Astrocyte of the cerebellum (primary cell): ENCODE measurements at regions not wholly inside any gene's neighbourhood (a gene's known extent, or its start where the extent isn't known, plus 50 kb on each side); places are given as distances from the start of the nearest gene placed in this dataset.

Experiments
- DNase-seq: peaks from one replicate; pipeline ENCODE4 v3.0.0-alpha.2; 2011; ENCODE audit warnings: low read depth
- H3K4me3 ChIP-seq: 2 replicates; pipeline ENCODE4 v1.5.1; 2011; ENCODE audit warnings: mild to moderate bottlenecking, low read depth, low read length, moderate library complexity
- CTCF ChIP-seq: IDR thresholded peaks from 2 replicates; pipeline ENCODE4 v1.5.1; 2012; ENCODE audit warnings: low read length, low read depth, moderate library complexity, mild to moderate bottlenecking; ENCODE audit errors: missing control alignments
- in situ Hi-C: cut with HindIII; loops from 2 replicates; pipeline ENCODE4 v1.10.0; 2017; ENCODE audit warnings: low sequenced_read_pairs

- no peak for DNase-seq
- TF ChIP-seq CTCF = no peak
- no peak overlapping the region for H3K4me3 ChIP-seq
- in situ Hi-C loops = no loop called here
Observed at GRCh38 chr7:153034791-153035190, 275.2 kb downstream of the ACTR3B start.

- TF ChIP-seq CTCF = no peak
- no peak overlapping the region for H3K4me3 ChIP-seq
- in situ Hi-C loops = no loop called here
- no peak for DNase-seq
Observed at GRCh38 chr7:153036396-153037063, 277.0 kb downstream of the ACTR3B start.

DNA sequence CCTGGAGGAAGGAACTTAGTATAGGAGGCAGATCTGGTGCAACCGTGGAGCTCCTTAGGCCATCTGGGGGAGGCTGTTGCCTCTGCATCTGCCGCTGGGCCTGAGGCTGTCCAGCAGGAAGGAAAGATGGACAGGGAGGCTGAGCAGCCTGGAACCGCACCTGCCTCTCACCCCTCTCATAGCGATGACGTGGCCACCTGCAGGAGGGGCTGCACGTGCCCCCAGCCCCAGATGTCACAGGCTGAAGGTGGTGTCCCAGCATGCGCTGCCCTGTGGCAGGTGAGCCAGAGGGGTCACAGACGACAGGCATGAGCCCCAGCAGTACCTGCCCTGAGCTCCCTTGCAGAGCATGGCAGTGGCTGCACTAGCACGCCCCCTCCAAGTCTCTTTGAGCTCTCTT, 283.9 kb downstream of the ACTR3B start:
- DNase-seq = no peak
- no peak for TF ChIP-seq CTCF
- in situ Hi-C loops = no loop called here
- no peak overlapping the region for H3K4me3 ChIP-seq

DNA sequence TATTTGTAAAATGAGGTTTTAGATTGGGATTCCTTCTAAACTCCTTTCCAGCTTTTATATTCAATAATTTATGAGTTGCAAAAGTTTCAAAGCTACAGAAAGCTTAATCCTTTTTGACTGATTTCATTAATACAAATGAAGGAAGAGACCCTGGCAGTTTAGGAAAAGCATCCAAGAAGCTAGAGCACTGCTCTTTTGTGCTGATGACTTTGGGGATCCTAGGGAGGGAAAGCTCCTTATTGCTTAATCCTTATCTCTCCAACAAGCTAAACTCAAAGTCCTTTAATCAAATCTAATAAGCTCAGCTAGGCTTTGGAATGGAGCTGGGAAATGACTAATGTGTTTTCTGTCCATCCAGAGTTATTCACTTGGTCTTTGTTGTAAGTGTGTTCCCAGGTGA, 285.4 kb downstream of the ACTR3B start:
- no peak for TF ChIP-seq CTCF
- no peak for DNase-seq
- in situ Hi-C loops = no loop called here
- H3K4me3 ChIP-seq = no peak overlapping the region

DNA sequence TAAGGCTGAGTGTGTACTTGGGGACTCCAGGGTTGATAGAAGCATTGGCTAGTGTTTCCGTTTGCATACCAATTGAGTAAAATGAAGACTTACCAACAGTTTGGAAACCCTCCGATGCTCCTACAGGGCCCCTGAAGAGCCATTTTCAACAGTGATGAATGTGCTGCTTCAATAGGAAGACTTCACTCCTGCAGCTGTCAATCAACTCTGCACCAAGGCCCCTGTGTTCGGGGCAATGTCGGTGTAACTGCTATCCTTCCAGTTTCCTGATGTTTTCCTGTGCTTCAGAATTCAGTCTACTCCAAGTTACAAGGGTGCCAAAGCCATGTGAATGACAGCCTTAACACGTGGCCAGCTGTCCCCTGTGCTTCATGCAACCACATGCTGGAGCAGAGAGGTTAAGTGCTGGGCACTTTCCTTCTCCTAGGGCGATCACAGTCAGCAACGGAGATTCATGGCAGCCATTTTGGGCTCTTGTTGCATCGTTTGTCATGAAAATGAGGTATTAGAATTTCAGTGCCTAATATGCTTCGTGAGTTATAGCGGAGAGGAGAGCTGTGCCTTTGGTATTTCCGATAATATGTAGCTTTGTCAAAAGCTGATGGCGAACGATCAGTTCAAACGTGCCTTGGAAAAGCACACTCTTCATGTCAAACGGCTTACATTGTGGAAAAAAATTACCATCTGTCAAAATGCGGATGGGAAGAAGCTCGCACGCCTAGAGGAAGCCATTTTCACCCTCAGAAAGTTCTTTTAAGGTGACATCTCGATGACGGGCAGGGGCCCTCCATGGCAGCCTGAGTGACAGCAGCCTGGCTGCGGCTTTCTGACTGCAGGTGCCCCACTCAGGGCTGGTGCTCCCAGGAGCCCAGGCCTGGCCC, 287.8 kb downstream of the ACTR3B start:
- TF ChIP-seq CTCF = no peak
- no peak for DNase-seq
- no peak overlapping the region for H3K4me3 ChIP-seq
- in situ Hi-C loops = no loop called here

DNA sequence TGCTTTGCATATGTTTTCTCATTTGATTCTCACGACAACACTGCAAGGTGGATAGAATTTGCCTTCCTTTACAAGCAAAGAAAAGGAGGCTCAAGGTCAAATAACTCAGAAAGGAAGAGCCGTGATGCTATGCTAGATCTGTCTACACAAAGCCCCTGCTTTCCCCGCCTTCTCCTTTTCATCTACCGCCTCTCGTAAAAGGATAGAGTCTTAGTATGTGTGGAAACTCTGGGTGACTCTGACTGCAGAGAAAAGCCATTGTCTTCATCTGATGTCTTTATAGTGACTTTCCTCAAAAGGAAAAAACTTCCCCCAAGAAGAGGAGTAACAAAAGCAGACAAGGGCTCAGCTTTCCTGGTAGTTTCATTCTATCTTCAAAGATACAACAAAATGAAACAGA, 292.7 kb downstream of the ACTR3B start:
- in situ Hi-C loops = no loop called here
- no peak for DNase-seq
- H3K4me3 ChIP-seq = no peak overlapping the region
- no peak for TF ChIP-seq CTCF
